GM21360 (cell line): ENCODE measurements at regions not wholly inside any gene's neighbourhood (a gene's known extent, or its start where the extent isn't known, plus 50 kb on each side); places are given as distances from the start of the nearest gene placed in this dataset.

Experiments used
- ATAC-seq: cut with Tn5 transposase; IDR thresholded peaks from one replicate; pipeline ENCODE4 v1.9.1; 2021; ENCODE audit warnings: mild to moderate bottlenecking, moderate library complexity; ENCODE audit not compliant: unreplicated experiment

- ATAC-seq = no peak
These were observed 1413.1 kb upstream of the CDH6 start for GRCh38 chr5:29780401-29780800.

- ATAC-seq = no peak
These were observed 1414.3 kb upstream of the CDH6 start for GRCh38 chr5:29779141-29779540.

GRCh38 chr5:29777373-29777772 lies 1416.1 kb upstream of the CDH6 start:
- no peak for ATAC-seq

DNA sequence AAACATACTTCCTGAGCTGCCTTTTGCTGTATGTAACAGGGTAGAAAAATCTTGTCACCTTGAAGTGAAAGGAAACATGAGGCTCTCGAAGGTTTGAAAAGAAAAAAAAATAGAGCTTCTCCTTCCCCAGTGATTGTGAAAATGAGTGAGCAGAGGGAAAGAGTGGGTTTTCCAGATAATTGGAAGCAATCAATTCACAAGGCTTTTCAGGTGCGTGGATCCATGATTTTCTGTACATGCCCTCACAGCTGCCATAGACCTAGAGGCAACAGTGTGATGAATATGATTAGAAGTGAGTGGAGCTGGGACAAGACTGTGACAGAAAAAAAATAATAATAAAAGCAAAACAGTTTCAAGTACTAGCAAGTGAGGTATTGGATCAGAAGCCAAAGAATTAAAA lies 1422.5 kb upstream of the CDH6 start:
- ATAC-seq = no peak

DNA sequence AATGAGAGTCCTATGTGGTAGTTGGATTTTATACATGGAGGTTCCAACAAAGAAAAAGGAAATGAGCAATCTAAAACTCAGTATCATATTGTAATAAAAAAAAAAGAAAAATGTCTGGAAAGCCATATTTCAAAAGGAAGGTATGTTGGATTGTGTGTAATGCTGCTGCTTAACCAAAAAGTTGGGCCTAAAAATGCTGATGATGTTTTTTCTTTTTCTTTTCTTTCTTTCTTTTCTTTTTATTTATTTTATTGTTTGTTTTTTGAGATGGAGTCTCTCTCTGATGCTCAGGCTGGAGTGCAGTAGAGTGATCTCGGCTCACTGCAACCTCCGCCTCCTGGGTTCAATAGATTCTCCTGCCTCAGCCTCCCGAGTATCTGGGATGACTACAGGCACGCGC lies 1424.0 kb upstream of the CDH6 start:
- no peak for ATAC-seq

- no peak for ATAC-seq
These were observed 1434.5 kb upstream of the CDH6 start for GRCh38 chr5:29758986-29759421.

DNA sequence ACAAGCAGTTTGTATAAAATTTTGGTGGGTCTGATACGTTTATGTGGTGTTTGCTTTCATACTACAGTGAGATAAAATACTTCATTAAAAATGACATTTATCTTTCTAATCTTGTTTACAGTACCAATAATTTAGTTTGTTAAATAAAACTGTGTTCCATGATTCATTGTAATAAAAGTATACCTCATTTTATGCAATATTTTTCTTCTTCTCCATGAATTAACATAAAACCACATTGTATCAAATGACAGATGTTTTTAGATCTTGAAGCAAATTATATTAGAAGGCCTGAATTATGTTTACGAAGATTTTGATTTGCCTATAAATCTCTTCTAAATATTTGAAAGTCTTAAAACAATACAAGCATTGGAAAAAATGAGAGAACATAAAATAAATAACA lies 1443.0 kb upstream of the CDH6 start:
- no peak for ATAC-seq

- no peak for ATAC-seq
These were observed 1448.9 kb upstream of the CDH6 start for GRCh38 chr5:29744618-29745017.

GRCh38 chr5:29720954-29721353 lies 1472.5 kb upstream of the CDH6 start:
- no peak for ATAC-seq

DNA sequence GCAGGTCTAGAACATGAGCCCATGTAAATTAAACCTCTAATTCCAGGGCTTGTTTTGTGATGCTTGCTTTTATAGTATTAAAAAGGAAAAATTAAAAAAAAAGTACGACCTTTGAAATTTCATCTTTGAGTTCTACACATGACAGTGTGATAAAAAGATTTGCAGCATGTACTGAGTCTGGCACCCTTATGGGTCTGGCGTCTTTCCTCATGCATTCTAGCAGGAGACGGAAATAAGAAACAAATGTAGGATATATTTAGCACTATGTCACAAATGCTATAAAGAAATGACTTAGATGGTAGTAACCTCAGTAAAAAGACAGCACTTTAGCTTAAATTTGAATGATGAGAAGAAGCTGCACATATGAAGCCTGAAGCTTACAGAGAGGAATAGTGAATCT lies 1474.3 kb upstream of the CDH6 start:
- no peak for ATAC-seq

DNA sequence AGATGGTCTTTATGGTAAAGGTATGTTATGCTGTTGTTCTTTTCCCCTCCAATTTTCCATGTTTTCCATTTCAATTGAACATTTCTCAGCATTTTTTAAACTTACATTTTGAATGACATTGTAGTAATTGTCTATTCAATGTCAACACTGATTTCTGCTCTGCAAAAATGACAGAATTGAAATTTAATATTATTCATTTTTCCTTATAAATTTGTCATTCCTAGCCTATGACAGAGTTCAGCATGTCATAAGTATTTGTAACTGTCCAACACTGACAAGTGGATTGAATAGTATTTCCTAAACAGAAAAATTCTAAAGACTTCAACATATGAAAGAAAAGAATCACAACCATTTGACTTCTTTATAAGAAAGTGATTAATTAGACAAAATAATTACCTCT lies 1478.3 kb upstream of the CDH6 start:
- no peak for ATAC-seq

DNA sequence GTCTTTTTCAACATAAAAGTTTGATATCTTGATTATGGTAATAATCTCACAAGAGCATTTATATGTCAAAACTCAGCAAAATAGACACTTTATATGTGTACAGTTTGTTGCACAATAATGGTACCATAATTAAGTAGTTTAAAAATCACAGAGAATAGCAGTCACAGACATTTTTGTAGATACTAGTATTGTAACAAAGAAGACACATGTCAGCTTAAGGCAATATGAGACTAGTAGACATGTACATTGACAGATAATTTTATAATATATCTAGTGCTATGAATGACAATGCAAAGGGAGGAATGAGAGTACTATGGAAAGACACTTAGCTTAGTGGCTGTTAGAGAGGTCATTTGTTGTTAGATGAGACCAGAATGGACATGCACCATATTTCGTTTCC lies 1490.6 kb upstream of the CDH6 start:
- no peak for ATAC-seq

DNA sequence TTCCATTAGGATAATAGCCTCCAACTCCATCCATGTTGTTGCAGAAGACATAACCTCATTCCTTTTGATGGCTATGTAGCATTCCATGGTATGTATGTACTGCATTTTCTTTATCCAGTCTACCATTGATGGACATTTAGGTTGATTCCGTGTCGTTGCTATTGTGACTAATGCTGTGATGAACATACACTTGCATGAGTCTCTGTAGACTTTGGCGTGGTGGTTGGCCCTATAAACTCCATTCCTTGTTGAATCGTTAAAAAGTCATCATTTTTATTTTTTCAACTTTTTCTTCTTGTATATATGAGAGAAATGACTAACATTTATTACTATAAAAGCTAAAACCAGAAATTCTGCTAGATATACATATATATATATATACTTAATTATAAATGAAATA lies 1491.9 kb upstream of the CDH6 start:
- no peak for ATAC-seq

GRCh38 chr5:29697785-29698414 lies 1495.6 kb upstream of the CDH6 start:
- ATAC-seq = no peak

DNA sequence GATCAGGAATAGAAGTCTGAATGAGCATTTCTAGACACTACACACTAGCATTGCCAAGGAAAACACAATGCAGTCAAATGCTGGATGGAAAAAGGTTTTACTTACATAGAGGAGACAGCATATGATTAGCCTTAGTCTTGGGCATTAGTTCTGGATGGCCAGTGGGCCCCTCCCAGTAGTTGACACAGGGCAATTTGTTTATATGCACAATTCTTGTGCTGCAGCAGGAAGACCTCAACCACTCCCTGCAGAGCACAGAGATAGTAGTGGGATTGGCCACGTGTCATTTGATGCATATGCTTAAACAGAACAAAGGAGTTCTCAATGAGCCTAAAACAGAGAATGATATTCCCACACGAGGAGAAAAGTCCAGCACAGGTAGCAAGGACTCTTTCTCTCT lies 1496.2 kb upstream of the CDH6 start:
- no peak for ATAC-seq

DNA sequence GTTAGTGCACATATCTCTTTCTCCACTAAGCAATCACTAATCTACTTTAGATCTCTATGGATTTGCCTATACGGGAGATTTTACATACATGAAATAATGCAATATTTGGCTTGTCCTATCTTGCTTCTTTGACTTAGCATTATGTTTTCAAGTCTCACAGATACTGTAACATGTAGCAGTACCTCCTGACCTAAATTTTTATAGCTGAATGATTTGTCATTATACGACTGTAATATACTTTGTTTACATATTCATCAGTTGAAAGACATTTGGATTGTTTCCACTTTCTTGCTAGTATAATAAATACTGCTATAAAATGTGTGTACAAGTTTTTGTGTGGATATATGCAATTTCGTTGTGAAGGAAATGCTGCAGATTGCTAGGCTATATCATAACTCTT lies 1520.8 kb upstream of the CDH6 start:
- no peak for ATAC-seq

- ATAC-seq = no peak
These were observed 1530.6 kb upstream of the CDH6 start for GRCh38 chr5:29662876-29663275.

- no peak for ATAC-seq
These were observed 1538.5 kb upstream of the CDH6 start for GRCh38 chr5:29654954-29655353.

GRCh38 chr5:29649321-29649720 lies 1544.2 kb upstream of the CDH6 start:
- no peak for ATAC-seq

GRCh38 chr5:29642601-29643000 lies 1550.9 kb upstream of the CDH6 start:
- no peak for ATAC-seq

DNA sequence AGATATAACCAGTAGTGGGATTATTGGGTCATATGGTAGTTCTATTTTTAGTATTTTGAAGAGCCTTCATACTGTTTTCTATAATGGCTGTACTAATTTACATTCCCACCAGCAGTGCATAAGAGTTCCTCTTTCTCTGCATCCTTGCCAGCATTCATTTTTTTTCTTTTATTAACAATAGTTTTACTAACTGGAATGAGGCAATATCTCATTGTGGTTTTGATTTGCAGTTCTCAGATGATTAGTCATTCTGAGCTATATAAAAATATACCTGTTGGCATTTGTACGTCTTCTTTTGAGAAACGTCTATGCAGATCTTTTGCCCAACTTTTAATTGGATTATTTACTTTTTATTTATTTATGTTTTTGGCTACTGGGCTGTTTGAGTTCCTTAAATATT lies 1579.3 kb upstream of the CDH6 start:
- ATAC-seq = no peak

GRCh38 chr5:29588236-29588635 lies 1605.2 kb upstream of the CDH6 start:
- no peak for ATAC-seq

DNA sequence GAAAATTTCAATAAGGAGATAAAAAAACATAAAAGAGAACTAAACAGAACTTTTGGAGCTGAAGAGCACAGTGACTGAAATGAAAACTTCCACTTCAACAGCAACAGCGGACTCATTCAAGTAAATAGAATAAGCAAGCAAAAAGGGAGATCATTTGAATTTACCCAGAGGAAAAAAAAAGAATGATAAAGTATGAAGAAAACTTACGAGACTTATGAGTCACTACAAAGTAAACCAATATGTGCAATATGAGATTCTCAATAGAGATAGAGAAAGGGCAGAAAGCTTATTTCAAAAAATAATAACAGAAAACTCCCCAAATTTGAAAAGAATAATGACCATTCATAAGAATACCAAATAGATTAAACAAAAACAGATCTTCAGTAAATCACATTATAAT lies 1605.7 kb upstream of the CDH6 start:
- ATAC-seq = no peak

DNA sequence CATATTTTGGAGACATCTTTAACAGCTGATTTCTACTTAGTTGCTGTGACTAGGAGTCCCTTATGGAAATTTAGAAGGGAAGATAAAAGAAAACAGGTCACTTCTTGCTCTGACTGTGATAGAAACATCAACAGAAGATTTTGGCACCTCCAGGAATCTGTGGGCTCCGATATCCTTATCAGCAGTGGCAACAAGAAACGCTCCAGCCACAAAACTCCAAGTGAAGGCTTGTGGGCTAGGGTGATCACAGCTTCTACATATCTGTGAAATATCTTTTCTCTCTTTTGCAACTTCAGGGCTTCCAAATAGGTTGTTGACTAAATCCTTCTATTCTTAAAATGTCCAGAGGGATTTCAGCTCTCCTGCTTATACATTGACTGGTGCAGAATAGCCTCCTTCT lies 1625.5 kb upstream of the CDH6 start:
- ATAC-seq = no peak
